T-helper 1 cell treated with Interleukin-12 subunit alpha and Interleukin-12 subunit beta and Interleukin-4 antibody, amounts not matched to agents 30 μg/mL and 1 μg/mL, for 36 hours (primary cell): ENCODE measurements at regions not wholly inside any gene's neighbourhood (a gene's known extent, or its start where the extent isn't known, plus 50 kb on each side); places are given as distances from the start of the nearest gene placed in this dataset.
"Not testable (repeated sequence)": the region's sequence is repeated elsewhere in the genome, so short reads cannot be mapped to it uniquely, and the experiment has no call there.

Experiments
- H3K27ac Mint-ChIP-seq: one replicate; pipeline ENCODE4 v1.8.0; 2021; ENCODE audit warnings: mild to moderate bottlenecking, mixed read lengths
- H3K27me3 Mint-ChIP-seq: one replicate; pipeline ENCODE4 v1.8.0; 2021; ENCODE audit warnings: low read depth, mixed read lengths
- H3K36me3 Mint-ChIP-seq: one replicate; pipeline ENCODE4 v1.8.0; 2021; ENCODE audit warnings: low read depth, mixed read lengths
- H3K4me1 Mint-ChIP-seq: one replicate; pipeline ENCODE4 v1.8.0; 2021; ENCODE audit warnings: low read depth, mixed read lengths
- H3K4me3 Mint-ChIP-seq: one replicate; pipeline ENCODE4 v1.8.0; 2021; ENCODE audit warnings: mild to moderate bottlenecking, moderate library complexity, mixed read lengths
- H3K9me3 Mint-ChIP-seq: one replicate; pipeline ENCODE4 v1.8.0; 2021; ENCODE audit warnings: mixed read lengths

GRCh38 chr5:108587821-108588220 lies 159.9 kb upstream of the FER start:
- Mint-ChIP-seq H3K4me3 (no peak overlapping the region), H3K27me3 (no peaks in the 10 kb centered on the region), H3K27ac (no peak overlapping the region), H3K9me3 (no peaks in the 10 kb centered on the region), H3K36me3 (no peaks in the 10 kb centered on the region), H3K4me1 (no peaks in the 10 kb centered on the region)

- Mint-ChIP-seq H3K9me3 (no peaks in the 10 kb centered on the region), H3K4me3 (no peak overlapping the region), H3K27me3 (no peaks in the 10 kb centered on the region), H3K27ac (no peak overlapping the region), H3K4me1 (no peaks in the 10 kb centered on the region), H3K36me3 (no peaks in the 10 kb centered on the region)
Measured at GRCh38 chr5:108581026-108581425, 166.7 kb upstream of the FER start.

GRCh38 chr5:108579236-108579635 lies 168.5 kb upstream of the FER start:
- Mint-ChIP-seq H3K27me3 (no peaks in the 10 kb centered on the region), H3K27ac (no peak overlapping the region), H3K4me1 (no peaks in the 10 kb centered on the region), H3K4me3 (no peak overlapping the region), H3K9me3 (no peaks in the 10 kb centered on the region), H3K36me3 (no peaks in the 10 kb centered on the region)

- Mint-ChIP-seq H3K4me3 (no peak overlapping the region), H3K9me3 (no peaks in the 10 kb centered on the region), H3K36me3 (no peaks in the 10 kb centered on the region), H3K27me3 (no peaks in the 10 kb centered on the region), H3K27ac (no peak overlapping the region), H3K4me1 (no peaks in the 10 kb centered on the region)
Measured at GRCh38 chr5:108578791-108579190, 168.9 kb upstream of the FER start.

GRCh38 chr5:108567429-108567828 lies 180.3 kb upstream of the FER start:
- H3K9me3 Mint-ChIP-seq = no peaks in the 10 kb centered on the region
- H3K4me3 Mint-ChIP-seq = no peak overlapping the region
- H3K27ac Mint-ChIP-seq = no peak overlapping the region
- no peaks in the 10 kb centered on the region for H3K36me3 Mint-ChIP-seq
- H3K4me1 Mint-ChIP-seq = no peaks in the 10 kb centered on the region
- no peaks in the 10 kb centered on the region for H3K27me3 Mint-ChIP-seq

- Mint-ChIP-seq H3K36me3 (no peaks in the 10 kb centered on the region), H3K27ac (no peak overlapping the region), H3K9me3 (no peaks in the 10 kb centered on the region), H3K4me1 (no peaks in the 10 kb centered on the region), H3K4me3 (no peak overlapping the region), H3K27me3 (no peaks in the 10 kb centered on the region)
Measured at GRCh38 chr5:108564441-108564840, 182.5 kb upstream of the FBXL17 start.

- Mint-ChIP-seq H3K9me3 (no peaks in the 10 kb centered on the region), H3K4me3 (no peak overlapping the region), H3K4me1 (no peaks in the 10 kb centered on the region), H3K36me3 (no peaks in the 10 kb centered on the region), H3K27me3 (no peaks in the 10 kb centered on the region), H3K27ac (no peak overlapping the region)
Measured at GRCh38 chr5:108562205-108562454, 180.2 kb upstream of the FBXL17 start.

- Mint-ChIP-seq H3K4me1 (no peaks in the 10 kb centered on the region), H3K9me3 (no peaks in the 10 kb centered on the region), H3K27me3 (no peaks in the 10 kb centered on the region), H3K36me3 (no peaks in the 10 kb centered on the region), H3K27ac (no peak overlapping the region), H3K4me3 (no peak overlapping the region)
Measured at GRCh38 chr5:108561416-108562204, 179.7 kb upstream of the FBXL17 start.

- Mint-ChIP-seq H3K9me3 (no peaks in the 10 kb centered on the region), H3K4me3 (no peak overlapping the region), H3K27ac (no peak overlapping the region), H3K27me3 (no peaks in the 10 kb centered on the region), H3K36me3 (no peaks in the 10 kb centered on the region), H3K4me1 (no peaks in the 10 kb centered on the region)
Measured at GRCh38 chr5:108560581-108560980, 178.7 kb upstream of the FBXL17 start.

- Mint-ChIP-seq H3K27ac (no peak overlapping the region), H3K4me3 (no peak overlapping the region), H3K27me3 (no peaks in the 10 kb centered on the region), H3K9me3 (no peaks in the 10 kb centered on the region), H3K36me3 (no peaks in the 10 kb centered on the region), H3K4me1 (no peaks in the 10 kb centered on the region)
Measured at GRCh38 chr5:108560166-108560565, 178.3 kb upstream of the FBXL17 start.

- not testable (repeated sequence) for H3K27ac Mint-ChIP-seq, H3K9me3 Mint-ChIP-seq, H3K4me1 Mint-ChIP-seq
Measured at GRCh38 chr5:108558840-108559239, 176.9 kb upstream of the FBXL17 start.

GRCh38 chr5:108558142-108558541 lies 176.2 kb upstream of the FBXL17 start:
- H3K27me3 Mint-ChIP-seq, H3K9me3 Mint-ChIP-seq, H3K36me3 Mint-ChIP-seq, H3K27ac Mint-ChIP-seq, H3K4me3 Mint-ChIP-seq, H3K4me1 Mint-ChIP-seq: not testable (repeated sequence)

More at GRCh38 chr5:108558840-108559239, 176.9 kb upstream of the FBXL17 start:
- not testable (repeated sequence) for H3K4me3 Mint-ChIP-seq, H3K36me3 Mint-ChIP-seq, H3K27me3 Mint-ChIP-seq

GRCh38 chr5:108557686-108558085 lies 175.8 kb upstream of the FBXL17 start:
- no peak overlapping the region for H3K27ac Mint-ChIP-seq
- no peaks in the 10 kb centered on the region for H3K9me3 Mint-ChIP-seq
- no peak overlapping the region for H3K4me3 Mint-ChIP-seq
- H3K27me3 Mint-ChIP-seq = no peaks in the 10 kb centered on the region
- H3K36me3 Mint-ChIP-seq = no peaks in the 10 kb centered on the region
- no peaks in the 10 kb centered on the region for H3K4me1 Mint-ChIP-seq

- Mint-ChIP-seq H3K9me3 (no peaks in the 10 kb centered on the region), H3K27me3 (no peaks in the 10 kb centered on the region), H3K36me3 (no peaks in the 10 kb centered on the region), H3K4me1 (no peaks in the 10 kb centered on the region), H3K27ac (no peak overlapping the region), H3K4me3 (no peak overlapping the region)
Measured at GRCh38 chr5:108556441-108557145, 174.7 kb upstream of the FBXL17 start.

- H3K36me3 Mint-ChIP-seq = no peaks in the 10 kb centered on the region
- H3K9me3 Mint-ChIP-seq = no peaks in the 10 kb centered on the region
- H3K4me3 Mint-ChIP-seq = no peak overlapping the region
- no peaks in the 10 kb centered on the region for H3K4me1 Mint-ChIP-seq
- H3K27me3 Mint-ChIP-seq = peaks cover 3% of the 10 kb centered on the region
- H3K27ac Mint-ChIP-seq = no peak overlapping the region
Measured at GRCh38 chr5:108548684-108549596, 167.0 kb upstream of the FBXL17 start.
